NT2/D1 (cell line): ENCODE measurements at regions not wholly inside any gene's neighbourhood (a gene's known extent, or its start where the extent isn't known, plus 50 kb on each side); places are given as distances from the start of the nearest gene placed in this dataset.

Experiments used
- SUZ12 ChIP-seq: IDR thresholded peaks from 2 replicates; pipeline ENCODE4 v1.6.1; 2011; ENCODE audit not compliant: insufficient read length, insufficient read depth; ENCODE audit errors: extremely low read depth
- YY1 ChIP-seq: IDR thresholded peaks from 2 replicates; pipeline ENCODE4 v1.6.1; 2011; ENCODE audit not compliant: insufficient read length, insufficient read depth
- ZNF274 ChIP-seq: IDR thresholded peaks from 2 replicates; pipeline ENCODE4 v1.6.1; 2011; ENCODE audit warnings: mild to moderate bottlenecking, low read depth, low read length

DNA sequence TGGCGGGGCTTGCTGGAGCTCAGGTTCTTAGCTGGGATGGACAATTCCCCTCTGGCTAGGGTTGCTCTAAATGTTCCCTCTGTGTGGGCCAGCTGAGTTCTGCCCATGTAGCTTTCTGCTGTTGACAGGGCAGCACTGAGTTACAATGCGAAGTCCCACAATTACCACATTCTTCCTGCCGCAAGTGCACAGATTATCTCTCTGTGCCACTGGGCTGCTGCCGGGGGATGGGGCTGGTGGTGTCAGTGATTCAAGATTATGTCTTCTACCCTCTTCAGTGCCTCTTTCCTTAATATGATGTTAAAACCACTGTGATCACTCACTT lies 708.1 kb downstream of the SLC4A3 start:
- no peak for TF ChIP-seq ZNF274
- no peak for TF ChIP-seq YY1
- TF ChIP-seq SUZ12, result no peak
